ENCODE measurements at regions not wholly inside any gene's neighbourhood (a gene's known extent, or its start where the extent isn't known, plus 50 kb on each side); places are given as distances from the start of the nearest gene placed in this dataset.

GRCh38 chr10:4296161-4296560 is 511.2 kb upstream of the KLF6 start:
- 0 out of 5 replicates have a peak, but pooled peaks cover 0 to 2% of the 10 kb centered on the region in 2 experiments for H3K9me3 Mint-ChIP-seq
- H3K27me3 ChIP-seq (ENCODE audit: insufficient read depth, low read length): no peaks in the 10 kb centered on the region
- H3K27ac ChIP-seq (ENCODE audit: insufficient read length, low read depth, low read length): no peak overlapping the region
- H2BK5ac ChIP-seq (ENCODE audit: insufficient read length, low read length): no peak overlapping the region
- H3K36me3 Mint-ChIP-seq (ENCODE audit: insufficient read depth in 1 of 3, low read depth in 3 of 3): no peaks in the 10 kb centered on the region
- WGBS (ENCODE audit: extremely low coverage, insufficient read length, low lambda C conversion rate): no CpG with 5 or more reads among the region's 5 CpGs
- H4K8ac ChIP-seq (replicated peaks; ENCODE audit: insufficient read length, low read depth, low read length): no peak overlapping the region
- TF ChIP-seq CTCF (conservative IDR thresholded peaks at IDR 0.05): no peak
- H3K79me2 ChIP-seq (ENCODE audit: insufficient read depth, low read length): no peaks in the 10 kb centered on the region
- H3K79me1 ChIP-seq (ENCODE audit: insufficient read depth, low read depth, low read length, poor library complexity, severe bottlenecking): no peaks in the 10 kb centered on the region
- no peak overlapping the region for H3T11ph ChIP-seq (ENCODE audit: low read length)
- no peak overlapping the region for H4K5ac ChIP-seq (ENCODE audit: insufficient read length, low read depth, low read length)
- no peak overlapping the region for H3K18ac ChIP-seq (ENCODE audit: insufficient read length, low read depth, low read length)
- H3K27me3 Mint-ChIP-seq (ENCODE audit: low read depth): no peaks in the 10 kb centered on the region; the same call in 1 of the 2 replicates
- no peak overlapping the region for H2AFZ ChIP-seq (ENCODE audit: low read length)
- H3K4me1 Mint-ChIP-seq: peaks cover 13 to 23% of the 10 kb centered on the region in 2 experiments
- H4K91ac ChIP-seq (ENCODE audit: insufficient read length, low read depth, low read length): no peak overlapping the region
- peak overlapping the region in 2 of 3 experiments; percentile 11 to 12; a peak in 3 of 7 replicates for H3K27ac Mint-ChIP-seq
- DNase-seq: no peak
- H3K23ac ChIP-seq (ENCODE audit: insufficient read length, low read depth, low read length): no peak overlapping the region
- H2AK5ac ChIP-seq (ENCODE audit: insufficient read length, low read length): no peak overlapping the region
- no peaks in the 10 kb centered on the region for H3K9me3 ChIP-seq (ENCODE audit: control insufficient read depth, low read depth, low read length)
- no peak overlapping the region for H3K4me2 ChIP-seq (ENCODE audit: insufficient read depth, insufficient read length, low read length)
- H3K9ac ChIP-seq (ENCODE audit: extremely low read depth, insufficient read length, low read length): no peak overlapping the region
- H3K4me3 Mint-ChIP-seq: no peak overlapping the region; a peak in 1 of 5 replicates
- H4K20me1 ChIP-seq (ENCODE audit: control insufficient read depth, insufficient read depth, insufficient read length): no peaks in the 10 kb centered on the region
- H3K4me1 ChIP-seq (ENCODE audit: insufficient read depth, low read length): peaks cover 3% of the 10 kb centered on the region; the same call in 1 of the 2 replicates
- no peak overlapping the region for H2BK15ac ChIP-seq (ENCODE audit: low read depth, low read length)
- H3K56ac ChIP-seq (ENCODE audit: insufficient read length, low read depth, low read length): no peak overlapping the region
- H2BK20ac ChIP-seq (ENCODE audit: low read depth, low read length, poor library complexity, severe bottlenecking): no peak overlapping the region
- no peak overlapping the region for H2BK12ac ChIP-seq (ENCODE audit: insufficient read length, low read depth, low read length)
- H3K14ac ChIP-seq (ENCODE audit: insufficient read depth, low read length): no peak overlapping the region
- H3K4ac ChIP-seq (ENCODE audit: low read depth, low read length): no peak overlapping the region
- H3K23me2 ChIP-seq (ENCODE audit: insufficient read length, low read depth, low read length, poor library complexity, severe bottlenecking): no peaks in the 10 kb centered on the region
- no peak overlapping the region for H2BK120ac ChIP-seq (ENCODE audit: low read depth, low read length, poor library complexity, severe bottlenecking)
